ENCODE measurements at regions not wholly inside any gene's neighbourhood (a gene's known extent, or its start where the extent isn't known, plus 50 kb on each side); places are given as distances from the start of the nearest gene placed in this dataset.
A peak's percentile ranks its signal among the peaks of the same experiment; 100 is the strongest.
"Not testable (repeated sequence)": the region's sequence is repeated elsewhere in the genome, so short reads cannot be mapped to it uniquely, and the experiment has no call there.

- ATAC-seq, result no peak
- intact Hi-C loops (cut with DNase I), result loop anchor here (10.0 kb wide), 1 partner anchor 57 kb away; no protein-coding TSS in a partner anchor
- DNase-seq (ENCODE audit: missing footprints), result no peak
These were observed 72.0 kb downstream of the VCAM1 start for GRCh38 chr1:100791586-100791985.

DNA sequence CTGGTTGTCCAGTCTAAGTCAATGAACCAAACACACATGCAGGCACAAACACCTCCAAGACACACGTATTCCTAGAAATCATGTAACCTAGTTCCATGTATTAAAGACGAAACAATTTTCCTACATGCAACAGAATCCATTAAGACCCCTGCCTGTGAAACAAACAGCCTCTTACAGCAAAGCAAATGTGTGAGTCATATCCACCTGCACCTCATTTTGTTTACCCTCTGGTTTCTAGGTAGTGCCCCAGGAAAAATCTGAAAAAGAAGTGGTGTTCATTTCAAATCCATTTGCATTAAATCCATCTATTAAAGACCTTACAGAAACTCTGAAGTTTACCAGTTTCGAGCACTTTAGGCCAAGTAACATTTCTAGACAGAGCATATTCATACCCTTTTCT is 74.1 kb downstream of the VCAM1 start:
- no peak for DNase-seq (ENCODE audit: missing footprints)
- intact Hi-C loops (cut with DNase I), result loop anchor here (10.0 kb wide), 1 partner anchor 59 kb away; no protein-coding TSS in a partner anchor
- no peak for ATAC-seq

GRCh38 chr1:100794748-100795645 is 75.5 kb downstream of the VCAM1 start:
- DNase-seq (ENCODE audit: missing footprints) (no peak), ATAC-seq (peak; percentile 28)
- intact Hi-C loops (cut with DNase I), result loop anchor here (10.0 kb wide), 1 partner anchor 60 kb away; no protein-coding TSS in a partner anchor

- ATAC-seq (peak; percentile 47), DNase-seq (ENCODE audit: missing footprints) (no peak)
- intact Hi-C loops (cut with DNase I), result loop anchor here (10.0 kb wide), 1 partner anchor 61 kb away; no protein-coding TSS in a partner anchor
These were observed 76.1 kb downstream of the VCAM1 start for GRCh38 chr1:100795646-100795985.

DNA sequence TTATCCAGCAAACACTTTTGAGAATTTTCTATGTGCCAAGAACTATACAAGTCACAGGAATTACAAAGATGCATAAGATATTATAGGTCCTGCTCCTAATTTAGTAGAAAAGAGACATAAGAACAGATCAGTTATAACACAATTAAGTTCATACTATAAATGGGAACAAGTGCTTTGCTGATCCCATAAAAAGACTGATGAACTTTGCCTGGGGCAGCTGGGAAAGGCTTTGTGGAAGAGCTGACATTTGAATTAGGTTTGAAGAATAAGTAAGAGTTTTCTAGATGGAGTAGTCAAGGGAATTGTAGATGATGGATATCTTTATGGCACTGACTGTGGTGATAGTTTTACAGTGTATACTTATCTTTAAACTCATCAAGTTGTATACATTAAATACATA is 76.5 kb downstream of the VCAM1 start:
- intact Hi-C loops (cut with DNase I), result loop anchor here (10.0 kb wide), 1 partner anchor 61 kb away; no protein-coding TSS in a partner anchor
- ATAC-seq (no peak), DNase-seq (ENCODE audit: missing footprints) (no peak)

- ATAC-seq (no peak), DNase-seq (ENCODE audit: missing footprints) (no peak)
- intact Hi-C loops (cut with DNase I), result loop anchor here (10.0 kb wide), 1 partner anchor 65 kb away; no protein-coding TSS in a partner anchor
These were observed 80.0 kb downstream of the VCAM1 start for GRCh38 chr1:100799548-100799947.

DNA sequence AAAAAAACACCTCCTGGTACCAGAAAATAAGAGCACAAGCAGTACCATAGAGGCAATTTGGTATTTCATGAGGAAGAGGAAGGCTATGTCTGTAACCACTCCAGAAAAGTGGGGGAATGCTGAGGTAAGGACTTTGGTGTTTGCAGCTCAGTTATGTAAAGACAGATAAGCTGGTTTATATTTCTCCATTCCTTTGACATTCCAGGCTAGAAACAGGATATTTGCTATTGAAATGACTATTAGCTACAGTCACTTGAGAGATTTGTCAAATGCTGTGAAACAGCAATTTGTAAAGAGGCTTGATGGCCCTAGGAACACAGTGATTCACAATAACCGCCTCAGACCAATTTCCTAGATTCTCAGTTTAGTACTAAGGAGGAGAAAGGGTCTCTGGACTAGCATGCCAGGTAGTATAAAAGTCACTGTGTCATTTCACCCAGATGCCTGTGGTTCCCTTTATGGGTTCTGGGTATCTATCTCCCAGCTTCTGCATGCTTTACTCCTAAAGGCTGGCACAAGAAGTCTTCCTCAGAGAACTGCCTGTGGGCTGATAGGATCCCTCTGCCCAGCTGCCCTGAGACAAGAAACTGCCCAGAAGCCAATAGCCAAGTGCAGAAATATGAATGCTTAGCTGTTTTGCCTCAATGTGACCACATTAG is 80.5 kb downstream of the VCAM1 start:
- no peak for DNase-seq (ENCODE audit: missing footprints)
- intact Hi-C loops (cut with DNase I), result loop anchor here (10.0 kb wide), 1 partner anchor 65 kb away; no protein-coding TSS in a partner anchor
- no peak for ATAC-seq

DNA sequence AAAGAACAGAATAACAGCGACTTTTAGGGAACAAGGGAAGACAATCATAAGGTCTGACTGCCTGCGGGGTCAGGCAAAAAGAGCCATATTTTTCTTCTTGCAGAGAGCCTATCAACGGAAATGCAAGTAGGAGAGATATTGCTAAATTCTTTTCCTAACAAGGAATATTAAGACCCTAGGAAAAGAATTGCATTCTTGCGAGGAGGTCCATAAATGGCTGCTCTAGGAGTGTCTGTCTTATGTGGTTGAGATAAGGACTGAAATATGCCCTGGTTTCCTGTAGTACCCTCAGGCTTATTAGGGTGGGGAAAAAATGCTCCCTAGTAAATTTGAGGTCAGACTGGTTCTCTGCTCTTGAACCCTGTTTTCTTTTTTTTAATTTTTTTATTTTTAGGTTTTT is 81.7 kb downstream of the VCAM1 start:
- DNase-seq (ENCODE audit: missing footprints); intact Hi-C loops (cut with DNase I); ATAC-seq: not testable (repeated sequence)

- intact Hi-C loops (cut with DNase I), result not testable (repeated sequence)
These were observed 83.7 kb downstream of the VCAM1 start for GRCh38 chr1:100803280-100803679.

DNA sequence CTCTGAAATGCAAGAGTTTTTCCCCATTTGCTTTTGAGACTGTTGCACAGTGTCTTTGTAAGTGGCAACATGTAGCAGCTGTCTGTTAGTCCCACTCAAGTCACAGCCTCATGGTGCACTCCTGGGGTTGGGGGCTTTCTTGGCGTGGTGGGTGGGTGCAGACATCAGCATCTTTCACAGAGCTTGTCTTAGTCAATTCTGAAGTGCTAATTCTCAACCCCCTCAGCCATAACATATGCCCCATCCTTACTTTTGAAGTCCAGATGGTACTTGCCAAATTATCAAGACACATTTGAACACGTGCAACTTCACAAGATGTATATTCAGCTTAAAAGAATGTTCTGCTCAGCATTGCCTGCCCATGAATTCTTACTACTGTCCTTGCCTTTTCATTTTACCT is 87.1 kb downstream of the VCAM1 start:
- intact Hi-C loops (cut with DNase I), result no loop called here
- DNase-seq (ENCODE audit: missing footprints), result no peak
- ATAC-seq, result no peak

More at GRCh38 chr1:100803280-100803679, 83.7 kb downstream of the VCAM1 start:
- ATAC-seq; DNase-seq (ENCODE audit: missing footprints): not testable (repeated sequence)

- intact Hi-C loops (cut with DNase I), result no loop called here
- peak; percentile 70 for ATAC-seq
- no peak for DNase-seq (ENCODE audit: missing footprints)
These were observed 84.3 kb downstream of the EXTL2 start for GRCh38 chr1:100810360-100810759.

DNA sequence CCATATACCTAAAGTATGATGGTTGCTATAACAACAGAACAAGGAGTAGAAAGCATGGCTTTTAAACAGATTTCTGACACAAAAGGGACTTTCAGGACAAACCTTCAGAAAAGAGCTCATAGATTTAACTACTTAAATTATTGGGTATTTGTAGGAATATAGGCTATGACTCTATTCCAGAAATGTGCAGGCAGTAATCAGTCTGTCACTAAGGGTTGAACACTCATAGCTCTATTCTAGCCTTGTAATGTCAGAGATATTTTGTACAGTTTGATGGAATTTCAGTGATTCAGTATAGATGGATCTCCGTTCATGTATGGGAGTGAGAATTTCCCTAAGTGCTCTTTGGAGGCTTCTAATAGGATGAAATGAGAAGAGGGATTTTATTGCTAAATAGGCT is 82.8 kb downstream of the EXTL2 start:
- DNase-seq (ENCODE audit: missing footprints) (no peak), ATAC-seq (no peak)
- intact Hi-C loops (cut with DNase I), result no loop called here

GRCh38 chr1:100814938-100815337 is 79.7 kb downstream of the EXTL2 start:
- ATAC-seq; DNase-seq (ENCODE audit: missing footprints); intact Hi-C loops (cut with DNase I): not testable (repeated sequence)

- ATAC-seq (no peak), DNase-seq (ENCODE audit: missing footprints) (no peak)
- intact Hi-C loops (cut with DNase I), result no loop called here
These were observed 78.6 kb downstream of the EXTL2 start for GRCh38 chr1:100816049-100816448.

DNA sequence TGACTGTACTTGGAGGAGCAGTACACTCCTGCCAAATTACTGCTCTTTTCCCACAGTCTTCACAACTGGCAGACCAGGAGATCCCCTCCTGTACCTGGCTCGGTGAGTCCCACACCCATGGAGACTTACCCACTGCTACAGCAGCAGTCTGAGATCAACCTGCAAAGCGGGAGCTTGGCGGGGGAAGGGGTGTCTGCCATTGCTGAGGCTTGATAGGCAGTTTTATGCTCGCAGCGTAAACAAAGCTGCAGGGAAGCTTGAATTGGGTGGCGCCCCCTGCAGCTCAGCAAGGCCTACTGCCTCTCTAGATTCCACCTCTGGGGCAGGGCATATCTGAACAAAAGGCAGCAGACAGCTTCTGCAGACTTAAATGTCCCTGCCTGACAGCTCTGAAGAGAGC is 74.4 kb downstream of the EXTL2 start:
- DNase-seq (ENCODE audit: missing footprints); ATAC-seq; intact Hi-C loops (cut with DNase I): not testable (repeated sequence)

DNA sequence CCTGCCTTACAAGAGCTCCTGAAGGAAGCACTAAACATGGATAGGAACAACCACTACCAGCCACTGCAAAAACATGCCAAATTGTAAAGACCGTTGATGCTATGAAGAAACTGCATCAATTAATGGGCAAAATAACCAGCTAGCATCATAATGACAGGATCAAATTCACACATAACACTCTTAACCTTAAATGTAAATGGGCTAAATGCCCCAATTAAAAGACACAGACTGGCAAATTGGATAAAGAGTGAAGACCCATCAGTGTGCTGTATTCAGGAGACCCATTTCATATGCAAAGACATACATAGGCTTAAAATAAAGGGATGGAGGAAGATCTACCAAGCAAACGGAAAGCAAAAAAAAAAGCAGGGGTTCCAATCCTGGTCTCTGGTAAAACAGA is 72.7 kb downstream of the EXTL2 start:
- intact Hi-C loops (cut with DNase I); ATAC-seq; DNase-seq (ENCODE audit: missing footprints): not testable (repeated sequence)
